ENCODE measurements at regions not wholly inside any gene's neighbourhood (a gene's known extent, or its start where the extent isn't known, plus 50 kb on each side); places are given as distances from the start of the nearest gene placed in this dataset.
A peak's percentile ranks its signal among the peaks of the same experiment; 100 is the strongest.

GRCh38 chr17:72408641-72409040 lies 287.8 kb downstream of the SOX9 start:
- Histone ChIP-seq H3K4me2 (ENCODE audit: low read length) (no peak overlapping the region), H3K79me2 (ENCODE audit: low read length) (peaks cover 48% of the 10 kb centered on the region), H2AFZ (ENCODE audit: low read length) (no peak overlapping the region), H3K9me2 (replicated peaks; ENCODE audit: low read length) (no peaks in the 10 kb centered on the region), H3K9me3 (ENCODE audit: low read length) (no peaks in the 10 kb centered on the region), H3K27me3 (ENCODE audit: low read length) (no peaks in the 10 kb centered on the region), H3F3A (ENCODE audit: low read length, unreplicated experiment) (no peaks in the 10 kb centered on the region), H3K27ac (ENCODE audit: low read length) (peak overlapping the region; percentile 96), H3K9ac (ENCODE audit: low read length) (peak overlapping the region; percentile 80), H4K20me1 (ENCODE audit: low read length) (no peaks in the 10 kb centered on the region), H3K36me3 (ENCODE audit: low read depth, low read length) (0 out of 2 replicates have a peak, but pooled peaks cover 5% of the 10 kb centered on the region), H3K4me3 (ENCODE audit: low read length) (no peak overlapping the region), H3K4me1 (ENCODE audit: insufficient read depth, low read length) (peaks cover 56% of the 10 kb centered on the region)
- POLR2A ChIA-PET (ENCODE audit: unreplicated experiment): interaction anchor here (0.7 kb wide), 1 partner anchor 102 kb away, joined by 3 read pairs; no protein-coding TSS in a partner anchor
- BruUV-seq (replicated peaks): no TSS peak
- CTCF ChIA-PET: no interaction called here
- DNase-seq: no peak
- ATAC-seq: no peak
- intact Hi-C loops (cut with micrococcal nuclease): no loop called here
- no peak for TF ChIP-seq EZH2 (IDR thresholded peaks at IDR 0.05; ENCODE audit: low read length, unreplicated experiment)
- TF ChIP-seq, protein P1, sequence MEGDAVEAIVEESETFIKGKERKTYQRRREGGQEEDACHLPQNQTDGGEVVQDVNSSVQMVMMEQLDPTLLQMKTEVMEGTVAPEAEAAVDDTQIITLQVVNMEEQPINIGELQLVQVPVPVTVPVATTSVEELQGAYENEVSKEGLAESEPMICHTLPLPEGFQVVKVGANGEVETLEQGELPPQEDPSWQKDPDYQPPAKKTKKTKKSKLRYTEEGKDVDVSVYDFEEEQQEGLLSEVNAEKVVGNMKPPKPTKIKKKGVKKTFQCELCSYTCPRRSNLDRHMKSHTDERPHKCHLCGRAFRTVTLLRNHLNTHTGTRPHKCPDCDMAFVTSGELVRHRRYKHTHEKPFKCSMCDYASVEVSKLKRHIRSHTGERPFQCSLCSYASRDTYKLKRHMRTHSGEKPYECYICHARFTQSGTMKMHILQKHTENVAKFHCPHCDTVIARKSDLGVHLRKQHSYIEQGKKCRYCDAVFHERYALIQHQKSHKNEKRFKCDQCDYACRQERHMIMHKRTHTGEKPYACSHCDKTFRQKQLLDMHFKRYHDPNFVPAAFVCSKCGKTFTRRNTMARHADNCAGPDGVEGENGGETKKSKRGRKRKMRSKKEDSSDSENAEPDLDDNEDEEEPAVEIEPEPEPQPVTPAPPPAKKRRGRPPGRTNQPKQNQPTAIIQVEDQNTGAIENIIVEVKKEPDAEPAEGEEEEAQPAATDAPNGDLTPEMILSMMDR (conservative IDR thresholded peaks at IDR 0.05; ENCODE audit: low read depth, low read length): no peak

- Histone ChIP-seq H3K4me1 (ENCODE audit: insufficient read depth, low read length) (peaks cover 56% of the 10 kb centered on the region), H3F3A (ENCODE audit: low read length, unreplicated experiment) (no peaks in the 10 kb centered on the region), H3K36me3 (ENCODE audit: low read depth, low read length) (no peaks in the 10 kb centered on the region), H2AFZ (ENCODE audit: low read length) (no peak overlapping the region), H3K79me2 (ENCODE audit: low read length) (peaks cover 48% of the 10 kb centered on the region), H4K20me1 (ENCODE audit: low read length) (no peaks in the 10 kb centered on the region), H3K4me3 (ENCODE audit: low read length) (no peak overlapping the region), H3K9ac (ENCODE audit: low read length) (no peak overlapping the region; the same call in 1 of the 2 replicates), H3K4me2 (ENCODE audit: low read length) (no peak overlapping the region), H3K9me2 (replicated peaks; ENCODE audit: low read length) (no peaks in the 10 kb centered on the region), H3K9me3 (ENCODE audit: low read length) (no peaks in the 10 kb centered on the region), H3K27ac (ENCODE audit: low read length) (peak overlapping the region; percentile 96), H3K27me3 (ENCODE audit: low read length) (no peaks in the 10 kb centered on the region)
- CTCF ChIA-PET: no interaction called here
- POLR2A ChIA-PET (ENCODE audit: unreplicated experiment): interaction anchor here (0.7 kb wide), 1 partner anchor 54 kb away, joined by 3 read pairs; no protein-coding TSS in a partner anchor
- intact Hi-C loops (cut with micrococcal nuclease): no loop called here
- no peak for TF ChIP-seq EZH2phosphoT487 (IDR thresholded peaks at IDR 0.05; ENCODE audit: borderline replicate concordance, low read length)
- TF ChIP-seq EZH2 (IDR thresholded peaks at IDR 0.05; ENCODE audit: low read length, unreplicated experiment): no peak
- TF ChIP-seq, protein P1 (conservative IDR thresholded peaks at IDR 0.05; ENCODE audit: low read depth, low read length): no peak
- ATAC-seq (no peak), DNase-seq (no peak)
- no TSS peak for BruUV-seq (replicated peaks)
Measured at GRCh38 chr17:72409405-72410002, 288.7 kb downstream of the SOX9 start.

GRCh38 chr17:72411124-72411563 lies 290.3 kb downstream of the SOX9 start:
- Histone ChIP-seq H2AFZ (ENCODE audit: low read length) (no peak overlapping the region), H3K27ac (ENCODE audit: low read length) (peak overlapping the region; percentile 87), H4K20me1 (ENCODE audit: low read length) (no peaks in the 10 kb centered on the region), H3K9me3 (ENCODE audit: low read length) (no peaks in the 10 kb centered on the region), H3F3A (ENCODE audit: low read length, unreplicated experiment) (no peaks in the 10 kb centered on the region), H3K9ac (ENCODE audit: low read length) (peak overlapping the region; percentile 59), H3K4me3 (ENCODE audit: low read length) (no peak overlapping the region), H3K79me2 (ENCODE audit: low read length) (peaks cover 42% of the 10 kb centered on the region), H3K4me1 (ENCODE audit: insufficient read depth, low read length) (peaks cover 47% of the 10 kb centered on the region), H3K36me3 (ENCODE audit: low read depth, low read length) (no peaks in the 10 kb centered on the region), H3K27me3 (ENCODE audit: low read length) (no peaks in the 10 kb centered on the region), H3K4me2 (ENCODE audit: low read length) (peak overlapping the region; percentile 48), H3K9me2 (replicated peaks; ENCODE audit: low read length) (no peaks in the 10 kb centered on the region)
- POLR2A ChIA-PET (ENCODE audit: unreplicated experiment): interaction anchor here (0.6 to 1.3 kb wide), 4 partner anchors 12 to 291 kb away, joined by 3 to 7 read pairs (median 6); partner anchors contain the start of gene SOX9
- DNase-seq (peak; percentile 95), ATAC-seq (peak; percentile 40)
- TF ChIP-seq, protein P1 (conservative IDR thresholded peaks at IDR 0.05; ENCODE audit: low read depth, low read length): no peak
- TF ChIP-seq EZH2 (IDR thresholded peaks at IDR 0.05; ENCODE audit: low read length, unreplicated experiment): no peak
- no peak for TF ChIP-seq EZH2phosphoT487 (IDR thresholded peaks at IDR 0.05; ENCODE audit: borderline replicate concordance, low read length)
- intact Hi-C loops (cut with micrococcal nuclease): loop anchor here (1.0 kb wide), 1 partner anchor 10 kb away; no protein-coding TSS in a partner anchor
- CTCF ChIA-PET: no interaction called here
- BruUV-seq (replicated peaks): no TSS peak

All from PC-3 (cell line).